Stimulated activated CD8-positive, alpha-beta memory T cell treated with anti-CD3 and anti-CD28 coated beads, Interleukin-7, amount 100 ng/mL, for 24 hours (primary cell): ENCODE measurements at regions not wholly inside any gene's neighbourhood (a gene's known extent, or its start where the extent isn't known, plus 50 kb on each side); places are given as distances from the start of the nearest gene placed in this dataset.
"Not testable (repeated sequence)": the region's sequence is repeated elsewhere in the genome, so short reads cannot be mapped to it uniquely, and the experiment has no call there.

ENCODE experiments used
- DNase-seq: peaks from one replicate; pipeline ENCODE4 v3.0.0-alpha.2; 2020; ENCODE audit warnings: low read depth

GRCh38 chr5:103915081-103915480 is 352.5 kb upstream of the NUDT12 start:
- no peak for DNase-seq

GRCh38 chr5:103910786-103911185 is 348.2 kb upstream of the NUDT12 start:
- no peak for DNase-seq

- DNase-seq = no peak
These were observed 347.4 kb upstream of the NUDT12 start for GRCh38 chr5:103910011-103910410.

GRCh38 chr5:103909391-103909790 is 346.8 kb upstream of the NUDT12 start:
- no peak for DNase-seq

- no peak for DNase-seq
These were observed 345.9 kb upstream of the NUDT12 start for GRCh38 chr5:103908336-103909080.

GRCh38 chr5:103907001-103907400 is 344.4 kb upstream of the NUDT12 start:
- DNase-seq = no peak

- no peak for DNase-seq
These were observed 342.1 kb upstream of the NUDT12 start for GRCh38 chr5:103904651-103905050.

GRCh38 chr5:103902893-103903292 is 340.3 kb upstream of the NUDT12 start:
- no peak for DNase-seq

- DNase-seq = no peak
These were observed 339.3 kb upstream of the NUDT12 start for GRCh38 chr5:103901885-103902284.

- no peak for DNase-seq
These were observed 334.0 kb upstream of the NUDT12 start for GRCh38 chr5:103896593-103896992.

- DNase-seq = no peak
These were observed 333.1 kb upstream of the NUDT12 start for GRCh38 chr5:103895738-103896137.

- DNase-seq = no peak
These were observed 332.3 kb upstream of the NUDT12 start for GRCh38 chr5:103894882-103895281.

GRCh38 chr5:103891151-103891550 is 328.6 kb upstream of the NUDT12 start:
- DNase-seq = no peak

GRCh38 chr5:103890313-103890712 is 327.7 kb upstream of the NUDT12 start:
- no peak for DNase-seq

GRCh38 chr5:103889500-103890209 is 327.1 kb upstream of the NUDT12 start:
- no peak for DNase-seq

- no peak for DNase-seq
These were observed 324.2 kb upstream of the NUDT12 start for GRCh38 chr5:103886826-103887225.

GRCh38 chr5:103883143-103883542 is 320.6 kb upstream of the NUDT12 start:
- no peak for DNase-seq

- DNase-seq = no peak
These were observed 319.0 kb upstream of the NUDT12 start for GRCh38 chr5:103881560-103881959.

- no peak for DNase-seq
These were observed 305.4 kb upstream of the NUDT12 start for GRCh38 chr5:103867857-103868598.

GRCh38 chr5:103866169-103866568 is 303.6 kb upstream of the NUDT12 start:
- DNase-seq = no peak

GRCh38 chr5:103862398-103862797 is 299.8 kb upstream of the NUDT12 start:
- no peak for DNase-seq

- DNase-seq = no peak
These were observed 297.7 kb upstream of the NUDT12 start for GRCh38 chr5:103860327-103860726.

- not testable (repeated sequence) for DNase-seq
These were observed 295.8 kb upstream of the NUDT12 start for GRCh38 chr5:103858367-103858766.
